ENCODE measurements at regions not wholly inside any gene's neighbourhood (a gene's known extent, or its start where the extent isn't known, plus 50 kb on each side); places are given as distances from the start of the nearest gene placed in this dataset.
"Not testable (repeated sequence)": the region's sequence is repeated elsewhere in the genome, so short reads cannot be mapped to it uniquely, and the experiment has no call there.

- no peak for DNase-seq (ENCODE audit: low read depth in 2 of 2, low spot score in 1 of 2)
Observed at GRCh38 chr17:83202002-83203000, 122.9 kb downstream of the METRNL start.

- DNase-seq (ENCODE audit: low read depth in 2 of 2, low spot score in 1 of 2) = no peak
Observed at GRCh38 chr17:83203073-83203471, 123.7 kb downstream of the METRNL start.

GRCh38 chr17:83203472-83204221, 124.2 kb downstream of the METRNL start:
- DNase-seq (ENCODE audit: low read depth in 2 of 2, low spot score in 1 of 2) = no peak

- DNase-seq (ENCODE audit: low read depth in 2 of 2, low spot score in 1 of 2) = no peak
Observed at GRCh38 chr17:83204230-83204725, 124.9 kb downstream of the METRNL start.

GRCh38 chr17:83204736-83205386, 125.5 kb downstream of the METRNL start:
- DNase-seq (ENCODE audit: low read depth in 2 of 2, low spot score in 1 of 2) = not testable (repeated sequence)

GRCh38 chr17:83205387-83206035, 126.1 kb downstream of the METRNL start:
- peak in 1 of 2 donors; percentile 39 for DNase-seq (ENCODE audit: low read depth in 2 of 2, low spot score in 1 of 2)

- not testable (repeated sequence) for DNase-seq (ENCODE audit: low read depth in 2 of 2, low spot score in 1 of 2)
Observed at GRCh38 chr17:83206036-83206394, 126.6 kb downstream of the METRNL start.

GRCh38 chr17:83206819-83207588, 127.6 kb downstream of the METRNL start:
- DNase-seq (ENCODE audit: low read depth in 2 of 2, low spot score in 1 of 2) = not testable (repeated sequence)

- DNase-seq (ENCODE audit: low read depth in 2 of 2, low spot score in 1 of 2) = not testable (repeated sequence)
Observed at GRCh38 chr17:83247001-83247400, 167.6 kb downstream of the METRNL start.

All from stimulated activated CD8-positive, alpha-beta memory T cell treated with anti-CD3 and anti-CD28 coated beads, Interleukin-4, amount 100 ng/mL, for 1 hour (primary cell).